ENCODE measurements at regions not wholly inside any gene's neighbourhood (a gene's known extent, or its start where the extent isn't known, plus 50 kb on each side); places are given as distances from the start of the nearest gene placed in this dataset.

DNA sequence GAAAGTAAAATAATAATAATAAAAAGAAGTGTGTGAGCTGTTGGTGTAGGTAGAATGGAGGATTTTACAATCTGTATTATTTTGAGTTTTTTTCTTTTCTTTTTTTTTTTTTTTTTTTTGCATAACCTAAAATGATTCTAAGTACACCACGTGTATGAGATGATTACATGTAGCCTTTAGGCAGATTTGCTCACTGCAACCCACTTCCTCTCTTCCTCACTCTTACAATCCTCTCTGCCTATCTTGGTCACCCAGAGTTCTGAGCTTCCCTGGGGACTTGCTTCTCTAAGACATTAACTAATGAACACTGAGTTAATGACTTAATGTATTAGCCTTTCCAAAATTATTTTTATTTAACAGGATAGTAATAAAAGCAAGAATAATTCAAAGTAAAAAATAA lies 1169.6 kb downstream of the EFNB2 start:
- CTCF ChIA-PET, result no interaction called here
- POLR2A ChIA-PET, result no interaction called here
- Histone ChIP-seq H3K27me3 (ENCODE audit: control insufficient read depth, insufficient read depth, low read length) (no peaks in the 10 kb centered on the region), H3K36me3 (ENCODE audit: control insufficient read depth, insufficient read depth, low read length) (no peaks in the 10 kb centered on the region), H3K4me3 (ENCODE audit: low read depth, low read length) (no peak overlapping the region)
- DNase-seq (ENCODE audit: low read depth), result no peak
- TF ChIP-seq, protein P1, sequence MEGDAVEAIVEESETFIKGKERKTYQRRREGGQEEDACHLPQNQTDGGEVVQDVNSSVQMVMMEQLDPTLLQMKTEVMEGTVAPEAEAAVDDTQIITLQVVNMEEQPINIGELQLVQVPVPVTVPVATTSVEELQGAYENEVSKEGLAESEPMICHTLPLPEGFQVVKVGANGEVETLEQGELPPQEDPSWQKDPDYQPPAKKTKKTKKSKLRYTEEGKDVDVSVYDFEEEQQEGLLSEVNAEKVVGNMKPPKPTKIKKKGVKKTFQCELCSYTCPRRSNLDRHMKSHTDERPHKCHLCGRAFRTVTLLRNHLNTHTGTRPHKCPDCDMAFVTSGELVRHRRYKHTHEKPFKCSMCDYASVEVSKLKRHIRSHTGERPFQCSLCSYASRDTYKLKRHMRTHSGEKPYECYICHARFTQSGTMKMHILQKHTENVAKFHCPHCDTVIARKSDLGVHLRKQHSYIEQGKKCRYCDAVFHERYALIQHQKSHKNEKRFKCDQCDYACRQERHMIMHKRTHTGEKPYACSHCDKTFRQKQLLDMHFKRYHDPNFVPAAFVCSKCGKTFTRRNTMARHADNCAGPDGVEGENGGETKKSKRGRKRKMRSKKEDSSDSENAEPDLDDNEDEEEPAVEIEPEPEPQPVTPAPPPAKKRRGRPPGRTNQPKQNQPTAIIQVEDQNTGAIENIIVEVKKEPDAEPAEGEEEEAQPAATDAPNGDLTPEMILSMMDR (IDR thresholded peaks at IDR 0.05; ENCODE audit: insufficient read depth, low read depth, low read length), result no peak

DNA sequence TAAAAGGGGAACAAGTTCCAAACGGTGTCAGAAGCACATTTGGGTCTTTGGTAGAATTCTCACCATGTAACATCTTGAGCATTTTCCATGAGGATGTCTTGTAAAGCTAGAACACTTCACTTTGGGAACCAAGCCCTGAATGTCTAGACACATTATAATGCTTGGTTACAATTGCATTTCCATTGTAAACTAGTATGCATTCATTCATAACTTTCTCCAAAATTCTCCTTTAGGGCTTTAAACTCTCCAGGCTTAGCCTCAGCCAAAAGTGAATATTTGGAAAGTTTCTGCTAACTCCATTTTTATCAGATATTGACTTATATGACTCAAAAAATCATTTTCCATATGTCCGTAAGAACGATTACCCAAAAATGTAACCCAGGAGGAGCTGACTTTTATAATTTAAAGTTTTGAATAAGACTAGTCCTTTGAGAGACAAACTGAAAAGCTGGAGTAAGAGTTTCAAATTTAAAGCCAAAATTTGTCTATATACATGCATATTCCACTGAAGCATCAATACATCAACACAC lies 1170.4 kb downstream of the EFNB2 start:
- H3K36me3 ChIP-seq (ENCODE audit: control insufficient read depth, insufficient read depth, low read length), result no peaks in the 10 kb centered on the region
- no peaks in the 10 kb centered on the region for H3K27me3 ChIP-seq (ENCODE audit: control insufficient read depth, insufficient read depth, low read length)
- no peak overlapping the region for H3K4me3 ChIP-seq (ENCODE audit: low read depth, low read length)
- ChIA-PET CTCF (no interaction called here), POLR2A (no interaction called here)
- TF ChIP-seq, protein P1 (IDR thresholded peaks at IDR 0.05; ENCODE audit: insufficient read depth, low read depth, low read length), result no peak
- no peak for DNase-seq (ENCODE audit: low read depth)

DNA sequence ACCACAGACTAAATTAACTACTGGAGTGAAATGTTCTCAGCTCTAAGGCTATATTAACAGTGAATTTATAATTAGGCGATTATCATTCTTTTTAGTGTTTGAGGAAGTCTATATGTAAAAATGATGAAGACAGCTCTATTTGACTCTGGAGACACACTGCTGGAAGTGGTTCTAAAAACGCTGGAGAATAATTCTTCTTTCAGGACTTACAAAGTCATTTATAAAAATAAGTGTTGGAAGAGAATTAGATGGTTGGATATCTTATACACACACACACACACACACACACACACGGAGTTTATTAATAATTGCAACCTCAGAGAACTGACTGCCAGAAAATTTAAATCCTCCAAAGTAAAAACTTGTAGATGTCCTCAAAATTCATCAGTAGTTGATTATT lies 1171.3 kb downstream of the EFNB2 start:
- no peaks in the 10 kb centered on the region for H3K27me3 ChIP-seq (ENCODE audit: control insufficient read depth, insufficient read depth, low read length)
- TF ChIP-seq, protein P1 (IDR thresholded peaks at IDR 0.05; ENCODE audit: insufficient read depth, low read depth, low read length), result no peak
- CTCF ChIA-PET, result no interaction called here
- H3K4me3 ChIP-seq (ENCODE audit: low read depth, low read length), result no peak overlapping the region
- POLR2A ChIA-PET, result no interaction called here
- no peaks in the 10 kb centered on the region for H3K36me3 ChIP-seq (ENCODE audit: control insufficient read depth, insufficient read depth, low read length)
- no peak for DNase-seq (ENCODE audit: low read depth)

DNA sequence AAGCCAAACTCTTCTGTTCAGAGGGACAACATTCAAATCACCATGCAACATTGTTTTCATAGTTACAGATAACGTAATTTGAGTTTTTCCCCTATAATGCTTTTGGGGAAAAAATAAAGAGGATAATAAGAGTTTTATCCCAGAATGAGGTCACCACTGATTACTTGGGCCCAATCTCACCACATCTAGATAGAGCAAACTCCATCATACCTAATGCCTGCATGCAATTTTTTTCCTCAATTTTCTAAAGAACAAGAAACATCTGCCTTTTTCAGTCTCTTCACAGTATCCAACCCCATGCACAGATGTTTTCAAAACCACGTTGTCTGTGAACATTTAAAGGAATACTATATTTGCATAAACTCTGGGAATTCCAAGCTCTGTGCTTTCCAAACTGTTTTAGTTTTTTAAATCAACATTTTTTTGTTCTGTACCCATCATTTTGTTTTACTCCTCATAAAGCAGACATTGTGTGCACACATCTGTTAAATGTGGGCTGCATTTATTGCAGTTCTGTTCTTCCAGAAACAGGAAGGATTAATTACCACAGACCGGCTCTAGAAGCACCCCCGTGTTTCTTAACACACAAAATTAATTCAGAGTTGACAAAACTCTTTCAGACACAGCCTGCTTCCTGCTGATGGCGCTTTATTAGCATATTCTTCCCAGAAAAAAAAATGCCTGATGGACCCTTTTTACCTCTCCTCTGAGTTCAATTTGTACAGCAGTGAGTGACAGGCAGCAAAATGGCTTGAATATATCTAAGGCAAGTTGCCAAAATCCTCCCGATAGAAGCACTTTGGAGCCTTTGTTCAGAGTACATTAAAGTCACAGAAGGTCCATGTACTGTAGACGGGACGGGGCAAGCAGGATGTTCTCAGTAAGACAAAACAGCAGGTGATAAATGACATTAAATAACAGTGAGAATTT lies 1171.9 kb downstream of the EFNB2 start:
- TF ChIP-seq, protein P1 (IDR thresholded peaks at IDR 0.05; ENCODE audit: insufficient read depth, low read depth, low read length), result no peak
- no peaks in the 10 kb centered on the region for H3K36me3 ChIP-seq (ENCODE audit: control insufficient read depth, insufficient read depth, low read length)
- DNase-seq (ENCODE audit: low read depth), result no peak
- POLR2A ChIA-PET, result no interaction called here
- no peak overlapping the region for H3K4me3 ChIP-seq (ENCODE audit: low read depth, low read length)
- H3K27me3 ChIP-seq (ENCODE audit: control insufficient read depth, insufficient read depth, low read length), result no peaks in the 10 kb centered on the region
- CTCF ChIA-PET, result no interaction called here

DNA sequence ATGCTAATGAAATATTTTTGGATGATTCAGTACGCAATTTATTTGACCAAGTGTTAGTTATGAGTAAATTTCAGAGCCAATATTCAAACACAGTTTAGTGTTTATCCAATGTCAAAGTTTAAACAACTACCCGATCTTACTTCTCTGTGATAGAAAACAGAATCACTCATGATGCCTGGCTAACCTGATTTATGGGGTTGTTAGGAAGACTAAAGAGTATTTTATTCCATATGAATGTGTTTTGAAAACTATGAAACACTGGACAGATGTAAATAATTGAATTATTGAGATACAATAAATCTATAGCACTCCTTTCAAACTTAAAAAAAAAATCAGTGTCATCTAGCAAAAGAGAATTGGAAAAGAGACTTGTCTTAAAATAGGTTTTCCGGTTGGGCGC lies 1181.8 kb downstream of the EFNB2 start:
- H3K36me3 ChIP-seq (ENCODE audit: control insufficient read depth, insufficient read depth, low read length), result no peaks in the 10 kb centered on the region
- no peak overlapping the region for H3K4me3 ChIP-seq (ENCODE audit: low read depth, low read length)
- TF ChIP-seq, protein P1 (IDR thresholded peaks at IDR 0.05; ENCODE audit: insufficient read depth, low read depth, low read length), result no peak
- CTCF ChIA-PET, result no interaction called here
- DNase-seq (ENCODE audit: low read depth), result no peak
- no peaks in the 10 kb centered on the region for H3K27me3 ChIP-seq (ENCODE audit: control insufficient read depth, insufficient read depth, low read length)
- POLR2A ChIA-PET, result no interaction called here

All from BJ (cell line).